HG02642 (cell line): ENCODE measurements at regions not wholly inside any gene's neighbourhood (a gene's known extent, or its start where the extent isn't known, plus 50 kb on each side); places are given as distances from the start of the nearest gene placed in this dataset.
"Not testable (repeated sequence)": the region's sequence is repeated elsewhere in the genome, so short reads cannot be mapped to it uniquely, and the experiment has no call there.

Source experiments
- ATAC-seq: cut with Tn5 transposase; IDR thresholded peaks from one replicate; pipeline ENCODE4 v1.9.1; 2021; ENCODE audit warnings: mild to moderate bottlenecking; ENCODE audit not compliant: unreplicated experiment, poor library complexity

DNA sequence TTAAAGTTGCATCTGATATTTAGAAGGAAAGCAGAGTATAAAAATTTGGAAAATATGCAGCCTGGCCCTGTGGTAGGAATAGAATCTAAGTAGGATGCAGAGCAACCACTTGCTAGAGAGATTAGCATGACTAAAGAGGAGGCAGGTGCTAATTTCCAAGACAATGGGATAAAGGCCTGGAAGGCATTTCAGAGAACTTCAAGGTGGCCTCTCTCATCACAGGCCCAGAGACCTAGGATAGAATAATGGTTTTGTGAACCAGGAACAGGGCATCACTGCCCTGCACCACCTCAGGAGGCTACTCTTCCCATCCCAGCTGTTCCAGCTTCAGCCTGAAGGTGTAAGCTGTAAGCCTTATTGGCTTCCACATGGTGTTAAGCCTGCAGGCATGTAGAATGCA is 621.7 kb upstream of the HS3ST1 start:
- ATAC-seq = no peak

DNA sequence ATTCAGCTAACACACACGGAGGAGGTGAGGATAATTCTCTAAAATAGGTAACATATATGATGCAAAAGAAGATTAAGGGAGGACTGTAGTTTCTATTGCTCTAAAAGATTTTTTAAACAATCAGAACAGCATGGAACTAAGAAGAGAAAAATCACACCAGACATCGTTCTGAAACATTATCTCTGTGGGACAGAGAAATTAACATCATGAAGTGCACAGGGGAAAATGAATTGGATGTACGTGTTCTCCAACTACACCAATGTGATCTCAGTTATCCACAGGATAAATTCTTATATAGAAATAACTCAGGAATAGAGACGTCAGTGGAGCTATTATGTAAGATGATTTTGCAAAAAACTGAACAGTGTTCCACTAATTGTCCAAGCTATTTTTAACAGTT is 614.1 kb upstream of the HS3ST1 start:
- ATAC-seq = no peak

DNA sequence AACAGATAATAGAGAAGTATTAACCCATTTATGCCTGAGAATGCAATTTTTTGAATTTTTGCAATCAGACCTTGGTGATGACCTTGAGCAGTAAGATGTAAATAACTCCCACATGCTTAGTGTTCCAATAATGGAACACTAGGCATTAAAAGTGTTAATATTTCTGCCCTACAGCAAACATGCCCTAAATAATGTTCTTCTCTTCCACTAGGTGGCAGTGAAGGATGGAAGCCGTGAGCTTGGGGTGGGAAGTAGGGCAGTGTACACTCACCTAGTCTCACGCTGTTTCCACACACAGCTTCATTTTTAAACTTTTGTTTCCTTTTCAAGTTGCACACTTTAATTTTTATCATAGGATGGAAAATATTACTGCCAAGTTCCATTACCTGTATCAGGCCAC is 613.1 kb upstream of the HS3ST1 start:
- ATAC-seq = no peak

DNA sequence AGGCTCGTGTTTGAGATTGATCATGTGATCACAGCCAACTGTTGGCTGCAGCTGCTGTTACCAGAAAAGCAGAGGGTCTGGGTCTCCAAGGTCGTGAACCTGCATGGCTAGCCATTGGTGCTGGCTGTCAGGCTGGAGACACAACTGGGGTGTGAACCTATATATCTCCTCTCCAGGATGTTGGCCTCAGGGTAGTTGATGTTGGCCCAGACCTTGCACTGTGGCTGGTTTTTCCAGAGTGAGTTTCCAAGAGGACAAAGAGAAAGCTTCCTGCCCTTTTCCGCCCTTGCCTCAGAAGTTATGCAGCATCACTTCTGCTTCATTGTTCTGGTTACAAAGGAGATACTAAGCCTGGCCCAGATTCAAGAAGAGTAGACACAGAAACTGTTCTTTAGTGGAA is 607.8 kb upstream of the HS3ST1 start:
- no peak for ATAC-seq

DNA sequence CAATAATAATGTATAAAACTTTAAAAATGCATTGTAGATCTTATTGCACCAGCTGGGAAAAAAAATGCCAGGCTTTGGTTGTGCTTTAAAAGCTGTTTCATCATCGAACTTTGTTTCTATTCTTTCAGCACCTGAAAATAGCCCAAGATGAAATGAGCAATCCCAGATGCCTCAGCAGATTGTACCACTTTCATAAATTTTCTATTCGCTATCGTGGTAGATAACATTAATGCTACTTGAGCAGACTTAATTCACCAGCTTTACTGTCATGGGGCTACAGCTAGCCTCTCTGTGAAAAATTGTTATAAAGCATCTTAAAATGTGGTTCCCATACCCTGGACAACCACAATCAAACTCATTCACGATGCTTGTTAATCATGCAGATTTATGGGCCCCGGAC is 599.6 kb upstream of the HS3ST1 start:
- ATAC-seq = no peak

DNA sequence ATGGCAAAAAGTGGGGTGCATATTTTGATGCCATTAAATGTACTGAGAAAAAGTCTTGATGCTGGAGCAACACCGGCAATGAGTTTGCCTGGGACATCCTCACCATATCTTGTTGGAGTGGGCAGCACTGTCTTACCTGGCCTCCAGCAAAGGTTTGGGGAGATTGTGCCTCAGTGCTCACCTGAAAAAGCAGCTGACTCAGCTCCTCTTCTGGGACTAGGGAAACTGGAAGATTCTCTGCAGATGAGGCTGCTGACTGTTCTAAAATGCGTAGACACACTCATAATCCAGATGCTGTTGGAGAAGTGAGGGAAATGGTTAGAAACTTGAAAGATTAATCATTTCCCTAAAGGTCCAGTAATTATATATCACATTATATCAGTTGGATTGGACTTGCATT is 593.7 kb upstream of the HS3ST1 start:
- no peak for ATAC-seq

DNA sequence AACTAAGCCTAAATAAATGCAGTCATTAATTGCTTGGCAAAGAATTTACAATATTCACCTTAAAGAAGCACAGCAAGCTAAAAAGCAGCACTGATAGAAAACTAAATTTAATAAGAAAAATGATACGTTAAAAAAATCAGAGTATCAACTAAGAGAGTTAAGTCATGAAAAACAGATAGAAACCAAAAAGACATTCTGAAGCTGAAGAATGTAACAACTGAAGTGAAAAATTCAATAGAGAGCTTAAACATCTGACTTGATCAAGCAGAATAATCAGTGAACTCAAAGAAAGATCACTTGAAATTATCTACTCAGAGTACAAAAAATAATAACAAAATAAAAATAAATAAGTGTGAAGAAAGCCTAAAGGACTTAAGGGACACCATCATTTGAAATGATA is 588.0 kb upstream of the HS3ST1 start:
- no peak for ATAC-seq

DNA sequence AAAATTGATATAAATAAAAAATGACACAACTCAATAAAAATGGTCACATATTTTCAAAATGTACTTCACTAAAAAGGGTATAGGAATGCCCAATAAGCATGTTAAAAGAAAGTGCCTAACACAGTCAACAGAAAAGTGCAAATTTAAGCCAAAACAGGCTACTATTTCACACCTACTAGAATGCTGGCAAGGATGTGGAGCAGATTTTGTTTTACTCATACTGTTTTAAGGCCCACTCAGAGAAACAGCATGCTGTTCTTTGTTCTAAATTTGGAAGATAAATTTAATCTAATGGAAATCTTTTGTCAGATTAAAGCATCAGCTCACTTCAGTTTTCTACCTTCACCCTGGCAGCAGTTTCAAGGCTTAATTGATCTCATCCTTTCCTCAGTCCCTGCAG is 576.8 kb upstream of the HS3ST1 start:
- no peak for ATAC-seq

DNA sequence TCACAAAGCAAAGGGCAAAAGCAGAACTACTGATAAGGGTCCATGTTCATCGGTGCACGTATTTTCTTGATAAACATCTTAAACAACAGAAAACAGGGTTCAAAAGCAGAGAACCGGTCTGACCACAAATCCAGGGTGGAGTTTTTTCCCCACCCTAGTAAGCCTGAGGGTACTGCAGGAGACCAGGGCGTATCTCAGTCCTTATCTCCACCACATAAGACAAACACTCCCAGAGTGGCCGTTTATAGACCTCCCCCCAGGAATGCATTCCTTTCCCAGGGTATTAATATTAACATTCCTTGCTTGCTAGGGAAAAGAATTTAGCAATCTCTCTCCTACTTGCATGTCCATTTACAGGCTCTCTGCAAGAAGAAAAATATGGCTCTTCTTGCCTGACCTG is 567.9 kb upstream of the HS3ST1 start:
- ATAC-seq = not testable (repeated sequence)

DNA sequence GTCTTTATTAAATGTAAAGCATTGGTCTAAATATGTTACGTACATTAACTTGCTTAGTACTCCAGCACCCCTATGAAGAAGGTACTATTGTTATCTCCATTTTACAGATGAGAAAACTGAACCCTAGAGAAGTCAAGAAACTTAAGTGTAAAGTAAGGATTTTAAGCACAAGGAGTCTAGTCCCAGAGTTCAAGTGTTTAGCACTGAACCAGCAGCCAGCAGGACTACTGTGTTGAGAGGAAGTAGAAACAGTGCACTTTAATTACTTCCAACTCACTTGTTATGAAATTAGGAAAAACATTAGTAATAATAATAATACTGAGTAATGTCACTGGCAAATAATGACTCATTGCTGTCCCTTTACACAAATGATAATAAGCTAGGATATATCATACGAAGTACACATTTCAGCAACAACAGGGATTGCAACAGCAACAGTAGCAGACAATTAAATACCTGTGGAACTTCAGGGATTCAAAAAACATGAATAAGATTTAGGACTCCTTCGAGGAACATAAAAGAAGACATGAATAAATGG is 548.1 kb upstream of the HS3ST1 start:
- no peak for ATAC-seq

DNA sequence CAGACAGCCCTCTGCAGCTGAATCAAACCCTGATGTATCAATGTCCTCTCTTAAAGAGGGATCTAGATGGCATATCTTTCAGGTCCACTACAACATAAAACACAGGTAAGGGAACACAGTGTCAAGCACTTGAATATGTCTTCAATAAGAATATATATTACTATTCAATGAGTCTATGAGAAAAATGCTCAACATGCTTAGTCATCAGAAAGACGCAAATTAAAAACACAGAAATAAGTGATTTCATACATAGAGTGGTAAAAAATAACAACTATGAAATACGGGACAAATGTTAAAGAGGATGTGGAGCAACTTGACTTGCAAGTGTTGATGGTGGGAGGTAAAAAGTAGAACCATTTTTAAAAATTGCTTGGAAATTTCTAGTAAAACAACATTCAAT is 544.6 kb upstream of the HS3ST1 start:
- no peak for ATAC-seq

DNA sequence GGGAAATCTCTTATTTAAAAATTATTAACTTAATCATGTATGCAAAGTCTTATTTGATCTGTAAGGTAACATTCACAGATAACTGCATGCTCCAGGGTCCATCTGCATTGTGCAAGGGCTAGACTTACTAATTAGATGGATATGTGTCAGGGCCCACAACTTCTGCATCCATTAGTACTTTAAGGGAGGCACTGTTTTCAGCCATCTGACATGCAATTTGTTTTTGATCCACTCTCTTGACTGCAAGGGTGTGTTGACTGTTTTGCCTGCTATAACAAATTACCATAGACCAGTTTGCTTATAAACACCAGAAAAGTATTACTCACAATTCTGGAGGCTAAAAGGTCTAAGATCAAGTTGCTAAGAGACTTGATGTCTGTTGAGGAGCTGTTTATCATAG is 542.1 kb upstream of the HS3ST1 start:
- ATAC-seq = no peak

DNA sequence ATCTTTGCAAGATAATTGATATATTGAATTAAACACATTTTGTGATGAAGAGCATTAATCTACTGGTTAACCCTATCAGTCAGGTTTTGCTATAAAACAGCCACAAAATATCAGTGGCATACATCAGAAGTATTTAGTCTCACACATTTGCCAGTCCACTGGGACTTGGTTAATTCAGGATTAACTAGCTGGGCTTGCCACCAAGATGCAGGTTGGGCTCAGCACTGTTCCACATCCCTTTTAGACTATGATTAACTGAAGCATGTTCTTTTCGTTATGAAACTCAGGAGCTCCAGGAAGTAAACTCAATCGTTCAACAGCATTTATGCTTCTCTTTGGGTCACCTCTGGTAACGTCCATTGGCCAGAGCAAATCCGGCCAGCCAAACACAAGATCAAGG is 538.1 kb upstream of the HS3ST1 start:
- ATAC-seq = no peak

DNA sequence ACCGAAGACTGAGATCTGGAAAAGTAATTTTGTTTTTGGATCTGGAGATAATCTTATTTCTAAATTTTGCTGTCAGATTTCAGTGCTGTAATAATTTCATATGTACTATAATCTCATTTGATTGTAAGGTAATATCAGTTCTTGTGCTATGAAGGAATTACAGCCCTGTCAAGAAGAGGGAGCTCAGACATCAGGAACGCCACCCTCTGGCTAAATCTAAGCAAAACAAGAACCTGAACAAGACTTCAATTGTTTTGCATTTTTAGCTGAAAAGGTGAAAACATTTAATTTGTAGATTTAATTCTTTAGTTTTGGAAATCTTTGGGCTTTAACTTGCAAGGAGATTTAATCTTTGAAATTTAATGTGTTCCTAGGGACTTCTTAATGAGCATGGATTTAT is 525.4 kb upstream of the HS3ST1 start:
- no peak for ATAC-seq

DNA sequence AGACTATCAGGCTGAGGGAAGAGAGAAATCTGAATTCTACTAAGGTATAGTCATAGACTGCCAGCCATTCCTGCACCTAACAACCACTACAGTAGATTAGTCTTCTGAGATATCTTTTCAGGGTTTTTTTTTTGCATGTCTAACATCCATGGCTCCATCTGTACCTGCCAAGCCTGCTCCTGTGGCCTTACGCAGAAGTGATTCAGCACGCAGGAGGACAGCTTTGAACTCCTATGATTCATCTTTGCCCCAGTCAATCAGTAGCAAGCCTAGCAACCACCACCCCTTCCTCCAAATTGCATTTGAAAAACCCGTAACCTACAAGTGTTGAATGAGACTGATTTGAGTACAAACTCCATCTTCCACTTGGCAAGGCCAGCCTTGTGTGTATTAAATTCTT is 520.7 kb upstream of the HS3ST1 start:
- ATAC-seq = no peak

DNA sequence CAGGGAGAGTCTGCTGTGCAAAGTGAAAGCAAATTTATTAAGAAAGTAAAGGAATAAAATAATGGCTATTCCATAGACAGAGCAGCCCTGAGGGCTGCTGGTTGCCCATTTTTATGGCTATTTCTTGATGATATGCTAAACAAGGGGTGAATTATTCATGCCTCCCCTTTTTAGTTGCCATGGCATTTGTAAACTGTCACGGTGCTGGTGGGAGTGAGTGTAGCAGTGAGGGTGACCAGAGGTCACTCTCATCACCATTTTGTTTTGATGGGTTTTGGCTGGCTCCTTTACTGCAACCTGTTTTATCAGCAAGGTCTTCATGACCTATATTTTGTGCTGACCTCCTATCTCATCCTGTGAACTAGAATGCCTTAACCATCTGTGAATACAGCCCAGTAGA is 518.9 kb upstream of the HS3ST1 start:
- ATAC-seq = not testable (repeated sequence)

DNA sequence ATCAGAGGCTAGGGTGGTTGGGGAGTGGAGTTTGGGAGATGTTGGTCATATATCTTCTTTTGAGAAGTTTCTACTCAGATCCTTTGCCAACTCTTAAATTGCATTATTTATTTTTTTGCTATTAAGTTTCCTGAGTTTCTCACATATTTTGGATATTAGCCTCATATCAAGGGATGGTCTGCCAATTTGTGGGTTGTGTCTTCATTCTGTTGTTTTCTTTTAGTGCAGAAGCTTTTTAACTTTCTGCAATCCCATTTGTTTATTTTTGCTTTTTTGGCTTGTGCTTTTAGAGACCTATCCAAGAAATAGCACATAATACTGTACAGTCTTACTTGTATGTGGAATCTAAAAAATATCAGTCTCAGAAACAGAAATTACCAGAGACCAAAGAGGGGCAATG is 509.2 kb upstream of the HS3ST1 start:
- no peak for ATAC-seq

DNA sequence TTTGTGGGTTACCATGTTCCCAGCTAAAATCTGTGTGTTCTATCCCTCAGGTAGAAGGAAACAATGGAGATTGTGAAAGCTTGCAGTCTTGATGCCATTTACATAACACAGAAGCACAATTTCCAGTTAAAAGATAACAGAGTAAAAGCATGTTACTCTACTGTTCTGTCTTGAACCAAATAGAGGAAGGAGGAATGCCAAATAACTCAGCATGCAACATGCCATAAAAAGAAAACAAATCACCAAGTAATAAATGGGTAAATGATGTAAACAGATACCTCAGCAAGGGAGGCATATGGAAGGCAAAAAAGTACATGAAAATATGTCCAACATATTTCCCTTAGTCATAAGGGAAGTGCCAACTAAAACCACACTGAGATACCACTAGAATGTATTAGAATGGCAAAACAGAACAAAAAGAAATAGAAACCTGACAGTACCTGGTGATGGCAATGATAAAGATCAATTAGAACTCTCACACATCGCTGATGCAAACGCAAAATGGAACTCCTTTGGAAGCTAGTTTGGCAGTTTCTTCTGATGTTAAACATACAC is 502.6 kb upstream of the HS3ST1 start:
- no peak for ATAC-seq

DNA sequence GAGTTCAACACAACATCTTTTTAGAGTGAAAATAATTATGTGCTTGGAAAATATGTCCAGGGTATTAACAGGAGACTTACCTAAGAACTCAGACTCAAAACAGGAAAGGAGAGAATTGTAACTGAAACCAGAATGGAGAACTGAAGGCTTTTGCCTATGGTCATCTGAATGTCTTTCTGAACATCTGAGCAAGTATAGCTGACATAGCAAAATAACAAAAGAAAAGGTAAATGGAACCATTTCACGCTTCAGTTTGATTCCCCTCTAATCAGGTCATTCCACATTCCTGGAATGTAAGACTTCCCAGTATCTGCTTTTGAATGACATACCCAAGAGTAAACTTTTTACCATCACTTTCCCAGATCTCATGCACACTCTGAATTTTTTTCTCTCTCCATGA is 500.4 kb upstream of the HS3ST1 start:
- ATAC-seq = no peak

DNA sequence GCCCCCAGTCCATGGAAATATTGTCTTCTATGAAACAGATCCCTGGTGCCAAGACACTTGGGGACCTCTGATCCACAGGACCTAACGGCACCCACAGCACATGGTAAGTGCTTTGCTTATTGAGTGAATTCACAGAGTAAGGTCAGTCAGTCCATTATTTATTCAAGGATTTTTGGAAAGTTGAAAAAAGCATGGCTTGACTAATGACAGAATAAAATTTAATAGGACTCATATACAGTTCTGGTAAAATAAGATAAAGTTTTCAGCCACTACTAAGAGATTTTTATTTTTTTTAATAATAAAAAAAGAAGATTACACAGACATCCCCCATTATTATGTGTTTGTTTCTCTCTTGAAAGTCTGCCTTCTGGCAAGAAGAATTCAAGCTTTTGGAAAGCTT is 490.6 kb upstream of the HS3ST1 start:
- ATAC-seq = no peak

DNA sequence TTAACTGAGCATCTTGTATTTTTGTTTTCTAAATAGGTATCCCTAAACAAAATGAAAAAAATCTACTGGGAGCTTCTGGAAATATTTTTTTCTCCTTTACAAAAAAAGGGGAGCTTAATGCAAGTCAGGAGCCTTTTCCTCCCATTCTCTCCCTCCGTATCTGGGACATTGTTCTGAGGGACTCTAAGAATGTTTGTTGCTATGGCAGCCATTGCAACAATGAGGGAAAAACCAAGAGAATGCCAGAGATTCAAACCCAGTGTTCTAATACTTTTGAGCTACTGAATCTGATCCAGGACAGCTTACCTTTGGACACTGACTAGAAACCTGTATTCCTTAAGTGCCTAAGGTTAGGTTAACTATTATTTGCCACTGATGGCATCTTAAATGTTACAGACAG is 485.7 kb upstream of the HS3ST1 start:
- no peak for ATAC-seq

DNA sequence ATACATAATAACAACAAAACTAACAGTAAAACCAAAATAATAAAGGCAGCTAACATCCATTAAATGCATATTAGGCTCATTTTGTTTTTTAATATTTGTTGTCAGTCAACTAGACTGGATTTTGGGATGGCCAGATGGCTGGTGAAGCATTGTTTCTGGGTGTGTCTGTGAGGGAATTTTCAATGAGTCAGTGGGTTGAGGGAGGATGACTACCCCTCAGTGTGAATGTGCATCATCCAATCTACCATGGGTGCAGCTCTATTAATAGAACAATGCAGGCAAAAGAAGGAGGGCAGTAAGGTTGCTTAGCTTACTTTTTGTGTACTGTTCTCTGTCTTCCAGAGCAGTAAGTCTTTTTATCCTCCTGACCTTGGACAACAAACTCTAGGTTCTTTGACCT is 484.2 kb upstream of the HS3ST1 start:
- ATAC-seq = no peak

DNA sequence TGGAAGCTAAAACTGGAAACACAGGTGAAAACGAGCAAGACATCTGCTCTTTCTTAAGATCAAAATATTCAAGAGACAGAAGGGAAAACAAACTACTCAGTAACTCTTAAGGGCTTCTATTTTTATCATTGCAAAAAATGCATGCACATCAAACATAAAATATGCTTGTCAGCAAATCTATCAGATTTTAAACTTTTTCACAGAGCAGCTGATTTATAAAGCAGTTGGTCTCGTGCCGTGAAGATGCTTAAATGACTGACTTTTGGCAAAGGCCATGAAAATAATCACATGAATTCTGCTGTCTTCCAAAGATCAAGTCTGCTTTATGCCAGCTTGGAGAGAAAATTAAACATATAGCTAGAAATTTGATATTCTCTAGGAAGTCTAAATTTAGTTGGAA is 482.1 kb upstream of the HS3ST1 start:
- ATAC-seq = no peak
